ENCODE measurements at regions not wholly inside any gene's neighbourhood (a gene's known extent, or its start where the extent isn't known, plus 50 kb on each side); places are given as distances from the start of the nearest gene placed in this dataset.
"Not testable (repeated sequence)": the region's sequence is repeated elsewhere in the genome, so short reads cannot be mapped to it uniquely, and the experiment has no call there.

DNA sequence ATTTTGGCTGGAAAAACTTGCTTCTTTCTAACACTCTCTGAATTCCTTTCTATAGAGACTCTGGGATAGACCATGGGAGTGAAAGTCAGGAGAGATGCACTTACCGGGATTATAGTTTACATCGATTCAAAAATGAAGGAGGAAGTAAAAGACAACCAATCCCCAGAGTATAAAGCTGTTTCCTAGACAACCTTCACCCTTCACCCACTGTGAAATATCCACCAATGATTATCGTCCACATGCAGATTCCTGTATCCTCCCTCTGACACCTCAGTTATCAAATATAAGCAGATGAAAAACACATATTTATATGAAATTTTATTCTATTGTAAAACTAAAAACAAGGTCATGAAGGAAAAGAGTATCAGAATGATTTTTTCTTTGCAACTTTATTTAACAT is 258.8 kb upstream of the GK2 start:
- no peak for DNase-seq (ENCODE audit: low read depth)
- H3K4me3 ChIP-seq (ENCODE audit: low read depth, low read length): no peak overlapping the region
- TF ChIP-seq CTCF (conservative IDR thresholded peaks at IDR 0.05; ENCODE audit: low read depth, low read length): no peak

GRCh38 chr4:79666112-79666511 is 258.1 kb upstream of the GK2 start:
- TF ChIP-seq CTCF (conservative IDR thresholded peaks at IDR 0.05; ENCODE audit: low read depth, low read length): no peak
- DNase-seq (ENCODE audit: low read depth): no peak
- no peak overlapping the region for H3K4me3 ChIP-seq (ENCODE audit: low read depth, low read length)

- no peak for TF ChIP-seq CTCF (conservative IDR thresholded peaks at IDR 0.05; ENCODE audit: low read depth, low read length)
- H3K4me3 ChIP-seq (ENCODE audit: low read depth, low read length): no peak overlapping the region
- DNase-seq (ENCODE audit: low read depth): no peak
Observed at GRCh38 chr4:79663865-79664264, 255.8 kb upstream of the GK2 start.

GRCh38 chr4:79663141-79663540 is 255.1 kb upstream of the GK2 start:
- H3K4me3 ChIP-seq (ENCODE audit: low read depth, low read length): no peak overlapping the region
- no peak for DNase-seq (ENCODE audit: low read depth)
- no peak for TF ChIP-seq CTCF (conservative IDR thresholded peaks at IDR 0.05; ENCODE audit: low read depth, low read length)

DNA sequence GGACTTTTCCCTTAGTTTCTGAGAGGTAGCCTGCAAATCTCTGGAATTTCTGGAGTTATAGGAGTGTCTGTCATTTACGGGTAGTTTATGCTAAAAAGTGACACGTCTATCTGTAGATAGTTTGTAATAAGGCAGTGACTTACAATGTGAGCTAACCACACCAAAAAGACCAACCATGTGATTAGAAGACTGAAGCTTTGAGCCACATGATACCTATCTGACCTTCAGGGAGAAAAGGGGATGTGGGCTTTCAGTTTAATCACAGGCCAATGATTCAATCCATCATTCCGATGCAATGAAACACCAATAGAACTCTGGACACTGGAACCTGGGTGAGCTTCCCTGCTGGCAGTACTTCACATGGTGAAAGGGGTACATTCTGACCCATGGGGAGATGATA is 254.6 kb upstream of the GK2 start:
- TF ChIP-seq CTCF (conservative IDR thresholded peaks at IDR 0.05; ENCODE audit: low read depth, low read length): no peak
- no peak for DNase-seq (ENCODE audit: low read depth)
- no peak overlapping the region for H3K4me3 ChIP-seq (ENCODE audit: low read depth, low read length)

GRCh38 chr4:79661196-79661595 is 253.2 kb upstream of the GK2 start:
- no peak for TF ChIP-seq CTCF (conservative IDR thresholded peaks at IDR 0.05; ENCODE audit: low read depth, low read length)
- no peak overlapping the region for H3K4me3 ChIP-seq (ENCODE audit: low read depth, low read length)
- no peak for DNase-seq (ENCODE audit: low read depth)

DNA sequence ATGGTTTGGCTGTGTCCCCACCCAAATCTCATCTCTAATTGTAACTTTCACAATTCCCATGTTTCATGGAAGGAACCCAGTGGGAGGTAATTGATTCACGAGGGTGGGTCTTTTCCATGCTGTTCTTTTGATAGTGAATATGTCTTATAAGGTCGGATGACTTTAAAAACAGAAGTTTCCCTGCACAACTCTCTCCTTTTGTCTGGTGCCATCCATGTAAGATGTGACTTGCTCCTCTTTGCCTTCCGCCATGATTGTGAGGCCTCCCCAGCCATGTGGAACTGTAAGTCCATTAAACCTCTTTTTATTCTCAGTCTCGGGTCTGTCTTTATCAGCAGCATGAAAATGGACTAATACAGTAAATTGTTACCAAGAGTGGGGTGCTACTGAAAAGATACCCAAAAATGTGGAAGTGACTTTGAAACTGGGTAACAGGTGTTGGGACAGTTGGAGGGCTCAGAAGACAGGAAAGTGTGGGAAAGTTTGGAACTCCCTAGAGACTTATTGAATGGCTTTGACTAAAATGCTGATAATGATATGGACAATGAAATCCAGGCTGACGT is 251.4 kb upstream of the GK2 start:
- not testable (repeated sequence) for DNase-seq (ENCODE audit: low read depth); H3K4me3 ChIP-seq (ENCODE audit: low read depth, low read length)

DNA sequence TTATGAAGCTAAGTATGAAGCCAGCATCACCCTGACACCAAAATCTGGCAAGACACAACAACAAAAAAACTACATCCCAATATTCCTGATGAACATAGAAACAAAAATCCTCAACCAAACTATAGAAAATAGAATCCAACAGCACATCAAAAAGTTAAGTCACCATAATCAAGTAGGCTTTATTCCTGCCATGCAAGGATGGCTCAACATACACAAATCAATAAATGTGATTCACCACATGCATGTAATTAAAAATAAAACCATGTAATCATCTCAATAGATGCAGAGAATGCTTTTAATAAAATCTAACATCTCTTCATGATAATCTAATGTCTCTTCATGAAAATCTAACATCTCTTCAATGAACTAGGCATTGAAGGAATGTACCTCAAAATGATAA is 249.4 kb upstream of the GK2 start:
- no peak overlapping the region for H3K4me3 ChIP-seq (ENCODE audit: low read depth, low read length)
- no peak for TF ChIP-seq CTCF (conservative IDR thresholded peaks at IDR 0.05; ENCODE audit: low read depth, low read length)
- no peak for DNase-seq (ENCODE audit: low read depth)
